OCI-LY3 (cell line): ENCODE measurements at regions not wholly inside any gene's neighbourhood (a gene's known extent, or its start where the extent isn't known, plus 50 kb on each side); places are given as distances from the start of the nearest gene placed in this dataset.
A peak's percentile ranks its signal among the peaks of the same experiment; 100 is the strongest.

Experiments
- H2AFZ ChIP-seq: fragments of 200-600, 300-600 bp; shearing (Covaris generic); 2 replicates; pipeline ENCODE4 v1.6.0; 2014; ENCODE audit warnings: antibody characterized with exemption, low read depth, low read length
- H3K27ac ChIP-seq: fragments of 200-600, 300-600 bp; sonication (generic); 2 replicates; pipeline ENCODE4 v1.5.1; 2014; ENCODE audit warnings: mild to moderate bottlenecking, low read length, moderate library complexity, mixed read lengths
- H3K27me3 ChIP-seq: fragments of 200-600, 300-600 bp; sonication (generic); 2 replicates; pipeline ENCODE4 v1.6.1; 2014; ENCODE audit warnings: low read depth, low read length, mixed read lengths
- H3K36me3 ChIP-seq: fragments of 200-600, 300-600 bp; sonication (generic); replicated peaks from 2 replicates; pipeline ENCODE3; 2014; ENCODE audit warnings: low read depth, low read length, mixed read lengths
- H3K4me1 ChIP-seq: fragments of 300-600, 200-600 bp; sonication (generic); 2 replicates; pipeline ENCODE4 v1.6.1; 2014; ENCODE audit warnings: low read length, mixed read lengths
- H3K4me2 ChIP-seq: fragments of 200-600, 300-600 bp; sonication (generic); 2 replicates; pipeline ENCODE4 v1.6.1; 2014; ENCODE audit warnings: low read length, mixed read lengths
- H3K4me3 ChIP-seq: fragments of 300-600, 200-600 bp; sonication (generic); 2 replicates; pipeline ENCODE4 v1.5.1; 2014; ENCODE audit warnings: antibody characterized with exemption, mild to moderate bottlenecking, low read length, moderate library complexity
- H3K79me2 ChIP-seq: fragments of 300-600, 200-600 bp; shearing (Covaris generic); 2 replicates; pipeline ENCODE4 v1.6.1; 2014; ENCODE audit warnings: mild to moderate bottlenecking, low read length, mixed read lengths
- H3K9ac ChIP-seq: fragments of 300-600, 200-600 bp; shearing (Covaris generic); 2 replicates; pipeline ENCODE4 v1.6.0; 2014; ENCODE audit warnings: mild to moderate bottlenecking, low read length, moderate library complexity
- H3K9me3 ChIP-seq: fragments of 200-600, 300-600 bp; shearing (Covaris generic); 2 replicates; pipeline ENCODE4 v1.6.1; 2014; ENCODE audit warnings: low read length, mixed read lengths; ENCODE audit not compliant: insufficient read depth
- H4K20me1 ChIP-seq: fragments of 200-600, 300-600 bp; sonication (generic); 2 replicates; pipeline ENCODE4 v1.6.1; 2016; ENCODE audit warnings: low read length, mixed read lengths; ENCODE audit not compliant: insufficient read depth
- EZH2phosphoT487 ChIP-seq: fragments of 200-600 bp; shearing (Covaris generic); IDR thresholded peaks from 2 replicates; pipeline ENCODE4 v1.6.1; 2018; ENCODE audit warnings: antibody characterized with exemption, mixed run types, low read depth
- TF ChIP-seq, protein P1 (sequence below): fragments of 200-600, 300-600 bp; sonication (generic); IDR thresholded peaks from 2 replicates; pipeline ENCODE4 v1.5.1; 2014; ENCODE audit warnings: antibody characterized with exemption, low read length, low read depth

DNA sequence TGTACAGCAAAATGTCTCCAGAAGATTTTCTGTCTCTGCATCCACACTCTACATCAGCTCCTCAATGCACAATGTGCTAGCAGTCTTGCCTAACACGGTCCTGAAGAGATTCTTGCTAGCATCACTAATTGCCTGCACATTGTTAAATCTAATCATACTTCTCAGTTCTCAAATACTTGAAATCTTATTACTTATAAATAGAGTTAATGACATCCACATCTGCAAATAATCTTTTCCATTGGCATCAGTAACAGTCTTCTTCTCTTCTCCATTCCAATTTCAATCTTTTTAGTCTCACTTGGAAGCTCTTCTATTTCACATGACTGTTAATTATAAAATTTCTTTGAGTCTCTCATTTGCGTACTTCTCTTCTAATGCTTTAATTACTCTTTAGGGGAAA lies 630.5 kb upstream of the SLITRK6 start:
- Histone ChIP-seq H3K79me2 (no peaks in the 10 kb centered on the region), H3K36me3 (peaks cover 6% of the 10 kb centered on the region), H3K4me3 (no peak overlapping the region), H3K27me3 (no peaks in the 10 kb centered on the region), H3K9ac (no peak overlapping the region), H4K20me1 (no peaks in the 10 kb centered on the region), H3K9me3 (peaks cover 12% of the 10 kb centered on the region), H3K4me2 (no peak overlapping the region), H2AFZ (0 out of 2 replicates have a peak overlapping the region, but pooled peaks have one; percentile 36), H3K27ac (no peak overlapping the region), H3K4me1 (peaks cover 9% of the 10 kb centered on the region)
- TF ChIP-seq EZH2phosphoT487: no peak
- TF ChIP-seq, protein P1, sequence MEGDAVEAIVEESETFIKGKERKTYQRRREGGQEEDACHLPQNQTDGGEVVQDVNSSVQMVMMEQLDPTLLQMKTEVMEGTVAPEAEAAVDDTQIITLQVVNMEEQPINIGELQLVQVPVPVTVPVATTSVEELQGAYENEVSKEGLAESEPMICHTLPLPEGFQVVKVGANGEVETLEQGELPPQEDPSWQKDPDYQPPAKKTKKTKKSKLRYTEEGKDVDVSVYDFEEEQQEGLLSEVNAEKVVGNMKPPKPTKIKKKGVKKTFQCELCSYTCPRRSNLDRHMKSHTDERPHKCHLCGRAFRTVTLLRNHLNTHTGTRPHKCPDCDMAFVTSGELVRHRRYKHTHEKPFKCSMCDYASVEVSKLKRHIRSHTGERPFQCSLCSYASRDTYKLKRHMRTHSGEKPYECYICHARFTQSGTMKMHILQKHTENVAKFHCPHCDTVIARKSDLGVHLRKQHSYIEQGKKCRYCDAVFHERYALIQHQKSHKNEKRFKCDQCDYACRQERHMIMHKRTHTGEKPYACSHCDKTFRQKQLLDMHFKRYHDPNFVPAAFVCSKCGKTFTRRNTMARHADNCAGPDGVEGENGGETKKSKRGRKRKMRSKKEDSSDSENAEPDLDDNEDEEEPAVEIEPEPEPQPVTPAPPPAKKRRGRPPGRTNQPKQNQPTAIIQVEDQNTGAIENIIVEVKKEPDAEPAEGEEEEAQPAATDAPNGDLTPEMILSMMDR: no peak

- no peak overlapping the region for H3K27ac ChIP-seq
- no peak overlapping the region for H2AFZ ChIP-seq
- H3K36me3 ChIP-seq: no peaks in the 10 kb centered on the region
- no peak overlapping the region for H3K4me3 ChIP-seq
- H3K79me2 ChIP-seq: no peaks in the 10 kb centered on the region
- no peaks in the 10 kb centered on the region for H3K4me1 ChIP-seq
- H3K27me3 ChIP-seq: no peaks in the 10 kb centered on the region
- H3K4me2 ChIP-seq: no peak overlapping the region
- H4K20me1 ChIP-seq: no peaks in the 10 kb centered on the region
- no peak overlapping the region for H3K9ac ChIP-seq
- TF ChIP-seq, protein P1: no peak
- no peak for TF ChIP-seq EZH2phosphoT487
- peaks cover 5% of the 10 kb centered on the region for H3K9me3 ChIP-seq
Observed at GRCh38 chr13:86438034-86438433, 638.8 kb upstream of the SLITRK6 start.

DNA sequence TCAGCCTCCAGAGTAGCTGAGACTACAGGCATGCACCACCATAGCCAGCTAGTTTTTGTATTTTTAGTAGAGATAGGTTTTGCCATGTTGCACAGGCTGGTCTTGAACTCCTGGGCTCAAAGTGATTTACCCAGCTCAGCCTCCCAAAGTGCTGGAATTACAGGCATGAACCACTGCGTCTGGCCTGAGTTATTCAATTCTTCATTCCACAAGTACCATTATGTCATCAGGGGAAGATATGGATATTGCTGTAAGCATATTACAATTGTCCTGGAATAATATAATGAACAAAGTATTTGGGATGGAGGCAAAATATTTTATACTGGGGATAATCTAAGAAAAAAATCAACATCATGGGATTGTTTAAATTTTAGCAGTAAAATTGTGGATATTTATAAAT lies 646.0 kb upstream of the SLITRK6 start:
- no peaks in the 10 kb centered on the region for H4K20me1 ChIP-seq
- H3K4me3 ChIP-seq: no peak overlapping the region
- no peaks in the 10 kb centered on the region for H3K4me1 ChIP-seq
- H3K9me3 ChIP-seq: no peaks in the 10 kb centered on the region
- H3K27ac ChIP-seq: no peak overlapping the region
- H3K36me3 ChIP-seq: no peaks in the 10 kb centered on the region
- H2AFZ ChIP-seq: no peak overlapping the region
- no peak overlapping the region for H3K9ac ChIP-seq
- no peaks in the 10 kb centered on the region for H3K27me3 ChIP-seq
- TF ChIP-seq, protein P1: no peak
- no peak for TF ChIP-seq EZH2phosphoT487
- no peak overlapping the region for H3K4me2 ChIP-seq
- no peaks in the 10 kb centered on the region for H3K79me2 ChIP-seq

DNA sequence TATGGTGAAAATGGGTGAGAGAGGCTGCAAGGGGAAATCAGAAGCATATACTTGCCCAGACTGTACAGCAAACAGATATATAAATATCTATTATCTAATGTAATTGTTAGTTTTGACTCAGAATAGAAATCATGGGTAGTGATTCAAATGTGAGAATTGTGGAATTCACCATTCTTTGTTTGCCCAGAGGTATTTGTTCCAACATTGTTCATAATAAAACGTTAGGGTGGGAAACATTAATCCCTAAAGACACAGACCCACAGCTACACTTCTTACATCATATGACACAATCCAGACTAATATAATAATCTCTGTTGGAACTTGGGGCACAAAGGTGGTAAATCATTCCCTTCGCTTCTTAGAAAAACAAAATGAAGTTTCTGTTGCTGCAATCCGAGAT lies 646.5 kb upstream of the SLITRK6 start:
- Histone ChIP-seq H3K4me2 (no peak overlapping the region), H3K9me3 (no peaks in the 10 kb centered on the region), H3K27me3 (no peaks in the 10 kb centered on the region), H3K36me3 (no peaks in the 10 kb centered on the region), H2AFZ (no peak overlapping the region), H4K20me1 (no peaks in the 10 kb centered on the region), H3K9ac (no peak overlapping the region), H3K4me1 (no peaks in the 10 kb centered on the region), H3K27ac (no peak overlapping the region), H3K79me2 (no peaks in the 10 kb centered on the region), H3K4me3 (no peak overlapping the region)
- TF ChIP-seq, protein P1: no peak
- no peak for TF ChIP-seq EZH2phosphoT487
